ENCODE measurements at regions not wholly inside any gene's neighbourhood (a gene's known extent, or its start where the extent isn't known, plus 50 kb on each side); places are given as distances from the start of the nearest gene placed in this dataset.
"Not testable (repeated sequence)": the region's sequence is repeated elsewhere in the genome, so short reads cannot be mapped to it uniquely, and the experiment has no call there.

- no peak for DNase-seq
These were observed 112.8 kb downstream of the LUZP4 start for GRCh38 chrX:115402299-115402698.

- no peak for DNase-seq
These were observed 119.4 kb downstream of the LUZP4 start for GRCh38 chrX:115408771-115409400.

GRCh38 chrX:115409551-115409950, 120.0 kb downstream of the LUZP4 start:
- no peak for DNase-seq

- DNase-seq = no peak
These were observed 121.4 kb downstream of the LUZP4 start for GRCh38 chrX:115410731-115411428.

- no peak for DNase-seq
These were observed 123.8 kb downstream of the LUZP4 start for GRCh38 chrX:115413246-115413878.

- DNase-seq = no peak
These were observed 129.6 kb downstream of the LUZP4 start for GRCh38 chrX:115419069-115419468.

- peak in 1 of 58 donors; percentile 3 for DNase-seq
These were observed 133.6 kb downstream of the LUZP4 start for GRCh38 chrX:115423086-115423485.

- no peak for DNase-seq
These were observed 135.6 kb upstream of the PLS3 start for GRCh38 chrX:115425359-115425758.

- DNase-seq = peak in 2 of 58 donors; percentile 0
These were observed 133.0 kb upstream of the PLS3 start for GRCh38 chrX:115427861-115428410.

- DNase-seq = not testable (repeated sequence)
These were observed 126.1 kb upstream of the PLS3 start for GRCh38 chrX:115434834-115435233.

- DNase-seq = no peak
These were observed 123.0 kb upstream of the PLS3 start for GRCh38 chrX:115437841-115438595.

GRCh38 chrX:115448146-115448545, 112.8 kb upstream of the PLS3 start:
- DNase-seq = no peak

GRCh38 chrX:115449742-115450141, 111.2 kb upstream of the PLS3 start:
- peak in 1 of 58 donors; percentile 0 for DNase-seq

- DNase-seq = no peak
These were observed 108.7 kb upstream of the PLS3 start for GRCh38 chrX:115452251-115452650.

- DNase-seq = no peak
These were observed 100.8 kb upstream of the PLS3 start for GRCh38 chrX:115459883-115460880.

GRCh38 chrX:115462406-115462805, 98.6 kb upstream of the PLS3 start:
- no peak for DNase-seq

- no peak for DNase-seq
These were observed 93.0 kb upstream of the PLS3 start for GRCh38 chrX:115467961-115468360.

GRCh38 chrX:115472131-115472530, 88.8 kb upstream of the PLS3 start:
- no peak for DNase-seq

GRCh38 chrX:115486510-115486909, 74.5 kb upstream of the PLS3 start:
- DNase-seq = no peak

- no peak for DNase-seq
These were observed 73.4 kb upstream of the PLS3 start for GRCh38 chrX:115487608-115488007.

Data from anterior cingulate cortex (tissue), 58 donors.